MM.1S (cell line): ENCODE measurements at regions not wholly inside any gene's neighbourhood (a gene's known extent, or its start where the extent isn't known, plus 50 kb on each side); places are given as distances from the start of the nearest gene placed in this dataset.

Experiments
- DNase-seq: peaks from one replicate; pipeline ENCODE4 v3.0.0-alpha.2; 2015
- H2AFZ ChIP-seq: fragments of 300-600 bp; sonication (generic); 2 replicates; pipeline ENCODE4 v1.6.0; 2016; ENCODE audit warnings: antibody characterized with exemption, low read length
- H3F3A ChIP-seq: fragments of 300-600 bp; sonication (generic); 2 replicates; pipeline ENCODE4 v1.6.1; 2016; ENCODE audit warnings: mild to moderate bottlenecking, antibody characterized with exemption, low read length, moderate library complexity, mixed read lengths; ENCODE audit not compliant: insufficient read depth
- H3K27ac ChIP-seq: fragments of 300-600 bp; sonication (generic); 2 replicates; pipeline ENCODE4 v1.5.1; 2016; ENCODE audit warnings: mild to moderate bottlenecking, low read length
- H3K27me3 ChIP-seq: fragments of 300-600 bp; sonication (generic); replicated peaks from 2 replicates; pipeline ENCODE4 v1.6.0; 2016; ENCODE audit warnings: low read length; ENCODE audit not compliant: insufficient read depth
- H3K36me3 ChIP-seq: fragments of 300-600 bp; sonication (generic); replicated peaks from 2 replicates; pipeline ENCODE4 v1.6.1; 2016; ENCODE audit warnings: mild to moderate bottlenecking, low read length, mixed read lengths; ENCODE audit not compliant: insufficient read depth
- H3K4me1 ChIP-seq: fragments of 300-600 bp; sonication (generic); 2 replicates; pipeline ENCODE4 v1.6.1; 2016; ENCODE audit warnings: low read length, mixed read lengths
- H3K4me2 ChIP-seq: fragments of 300-600 bp; sonication (generic); 2 replicates; pipeline ENCODE4 v1.6.0; 2016; ENCODE audit warnings: low read depth, low read length
- H3K4me3 ChIP-seq: fragments of 300-600 bp; sonication (generic); 2 replicates; pipeline ENCODE4 v1.5.1; 2016; ENCODE audit warnings: low read length, mixed read lengths
- H3K79me2 ChIP-seq: fragments of 300-600 bp; sonication (generic); 2 replicates; pipeline ENCODE4 v1.6.1; 2016; ENCODE audit warnings: mixed run types, low read length, mixed read lengths
- H3K9ac ChIP-seq: fragments of 300-600 bp; sonication (generic); 2 replicates; pipeline ENCODE4 v1.6.1; 2016; ENCODE audit warnings: low read length, mixed read lengths
- H3K9me2 ChIP-seq: fragments of 300-600 bp; sonication (generic); replicated peaks from 2 replicates; pipeline ENCODE4 v1.6.1; 2016; ENCODE audit warnings: mild to moderate bottlenecking, low read length, mixed read lengths; ENCODE audit not compliant: insufficient read depth
- H3K9me3 ChIP-seq: fragments of 300-600 bp; sonication (generic); replicated peaks from 2 replicates; pipeline ENCODE4 v1.6.1; 2016; ENCODE audit warnings: mild to moderate bottlenecking, low read length, mixed read lengths; ENCODE audit not compliant: insufficient read depth
- H4K20me1 ChIP-seq: fragments of 300-600 bp; sonication (generic); 2 replicates; pipeline ENCODE4 v1.6.1; 2016; ENCODE audit warnings: mild to moderate bottlenecking, low read length, moderate library complexity, mixed read lengths; ENCODE audit not compliant: insufficient read depth
- CTCF ChIP-seq: fragments of 300-600 bp; sonication (generic); IDR thresholded peaks from 2 replicates; pipeline ENCODE4 v1.5.1; 2016; ENCODE audit warnings: antibody characterized with exemption, low read length, mixed read lengths
- EZH2 ChIP-seq: fragments of 300-600 bp; sonication (generic); optimal IDR thresholded peaks from 2 replicates; pipeline ENCODE3; 2017; ENCODE audit warnings: low read depth, mild to moderate bottlenecking, antibody characterized with exemption, low read length, mixed read lengths
- EZH2phosphoT487 ChIP-seq: fragments of 300-600 bp; sonication (generic); IDR thresholded peaks from 2 replicates; pipeline ENCODE4 v1.6.1; 2018; ENCODE audit warnings: antibody characterized with exemption, low read length

GRCh38 chr20:24317224-24317623, 152.2 kb upstream of the SYNDIG1 start:
- Histone ChIP-seq H3K4me2 (peak overlapping the region; percentile 61; the same call in 1 of the 2 replicates), H3K9me2 (no peaks in the 10 kb centered on the region), H3K27me3 (no peaks in the 10 kb centered on the region), H3K9me3 (no peaks in the 10 kb centered on the region), H3F3A (peaks cover 14% of the 10 kb centered on the region), H3K27ac (peak overlapping the region; percentile 84), H3K4me3 (peak overlapping the region; percentile 6; the same call in 1 of the 2 replicates), H3K4me1 (peaks cover 19% of the 10 kb centered on the region), H3K79me2 (no peaks in the 10 kb centered on the region), H4K20me1 (no peaks in the 10 kb centered on the region), H2AFZ (peak overlapping the region; percentile 69), H3K36me3 (no peaks in the 10 kb centered on the region), H3K9ac (peak overlapping the region; percentile 20; the same call in 1 of the 2 replicates)
- peak; percentile 76 for DNase-seq
- TF ChIP-seq EZH2phosphoT487 (no peak), EZH2 (no peak), CTCF (no peak)

DNA sequence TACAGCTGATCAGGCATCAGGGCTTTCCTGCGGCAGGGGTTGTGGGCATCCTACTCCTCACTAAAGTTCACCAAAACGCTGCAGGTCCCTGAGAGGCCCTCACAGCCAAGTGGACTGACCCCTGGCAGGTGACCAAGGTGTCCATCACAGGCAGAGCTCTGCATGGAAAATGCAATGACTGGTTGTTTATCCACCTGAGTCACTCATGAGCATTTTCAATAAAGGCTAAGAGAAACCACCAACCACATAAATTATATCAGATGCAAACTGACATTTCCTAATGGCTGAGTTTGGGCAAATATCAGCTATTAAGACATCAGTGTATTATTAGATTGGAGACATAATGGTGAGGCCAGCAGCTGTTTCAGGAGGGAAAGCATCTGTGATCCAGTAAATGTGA, 152.7 kb upstream of the SYNDIG1 start:
- Histone ChIP-seq H3K27ac (peak overlapping the region; percentile 84; the same call in 1 of the 2 replicates), H3K27me3 (no peaks in the 10 kb centered on the region), H3K4me1 (peaks cover 19% of the 10 kb centered on the region), H4K20me1 (no peaks in the 10 kb centered on the region), H3K79me2 (no peaks in the 10 kb centered on the region), H3K9me2 (no peaks in the 10 kb centered on the region), H3K4me3 (no peak overlapping the region), H3K9ac (peak overlapping the region; percentile 5; the same call in 1 of the 2 replicates), H3K36me3 (no peaks in the 10 kb centered on the region), H3F3A (peaks cover 14% of the 10 kb centered on the region), H3K4me2 (peak overlapping the region; percentile 61; the same call in 1 of the 2 replicates), H3K9me3 (no peaks in the 10 kb centered on the region), H2AFZ (peak overlapping the region; percentile 69; the same call in 1 of the 2 replicates)
- no peak for TF ChIP-seq CTCF
- TF ChIP-seq EZH2 = no peak
- TF ChIP-seq EZH2phosphoT487 = no peak
- DNase-seq = peak; percentile 12

- Histone ChIP-seq H3K9me3 (no peaks in the 10 kb centered on the region), H2AFZ (no peak overlapping the region), H3K27ac (no peak overlapping the region), H3K27me3 (no peaks in the 10 kb centered on the region), H3K4me3 (no peak overlapping the region), H4K20me1 (no peaks in the 10 kb centered on the region), H3K9ac (no peak overlapping the region), H3K4me1 (peaks cover 19% of the 10 kb centered on the region), H3K9me2 (no peaks in the 10 kb centered on the region), H3K79me2 (no peaks in the 10 kb centered on the region), H3K4me2 (no peak overlapping the region), H3F3A (peaks cover 14% of the 10 kb centered on the region), H3K36me3 (no peaks in the 10 kb centered on the region)
- DNase-seq = no peak
- no peak for TF ChIP-seq CTCF
- TF ChIP-seq EZH2phosphoT487 = no peak
- no peak for TF ChIP-seq EZH2
Observed at GRCh38 chr20:24314053-24314452, 155.4 kb upstream of the SYNDIG1 start.
